ENCODE measurements at regions not wholly inside any gene's neighbourhood (a gene's known extent, or its start where the extent isn't known, plus 50 kb on each side); places are given as distances from the start of the nearest gene placed in this dataset.
A peak's percentile ranks its signal among the peaks of the same experiment; 100 is the strongest.

DNA sequence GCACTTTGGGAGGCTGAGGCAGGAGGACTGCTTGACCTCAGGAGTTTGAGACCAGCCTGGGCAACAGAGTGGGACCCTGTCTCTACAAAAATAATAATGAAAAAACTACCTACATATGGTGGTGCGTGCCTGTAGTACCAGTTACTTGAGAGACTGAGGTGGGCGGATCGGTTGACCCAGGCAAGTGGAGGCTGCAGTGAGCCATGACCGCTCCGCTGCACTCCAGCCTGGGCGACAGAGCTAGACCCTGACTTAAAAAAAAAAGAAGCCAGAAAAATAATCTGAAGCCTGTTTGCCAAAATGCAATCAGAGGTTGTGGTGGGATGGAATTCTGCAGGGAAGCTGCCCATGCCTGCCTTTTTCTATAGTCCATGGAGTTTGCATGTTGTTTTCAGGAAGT, 50.4 kb upstream of the GGTA1 start:
- DNase-seq, result no peak

DNA sequence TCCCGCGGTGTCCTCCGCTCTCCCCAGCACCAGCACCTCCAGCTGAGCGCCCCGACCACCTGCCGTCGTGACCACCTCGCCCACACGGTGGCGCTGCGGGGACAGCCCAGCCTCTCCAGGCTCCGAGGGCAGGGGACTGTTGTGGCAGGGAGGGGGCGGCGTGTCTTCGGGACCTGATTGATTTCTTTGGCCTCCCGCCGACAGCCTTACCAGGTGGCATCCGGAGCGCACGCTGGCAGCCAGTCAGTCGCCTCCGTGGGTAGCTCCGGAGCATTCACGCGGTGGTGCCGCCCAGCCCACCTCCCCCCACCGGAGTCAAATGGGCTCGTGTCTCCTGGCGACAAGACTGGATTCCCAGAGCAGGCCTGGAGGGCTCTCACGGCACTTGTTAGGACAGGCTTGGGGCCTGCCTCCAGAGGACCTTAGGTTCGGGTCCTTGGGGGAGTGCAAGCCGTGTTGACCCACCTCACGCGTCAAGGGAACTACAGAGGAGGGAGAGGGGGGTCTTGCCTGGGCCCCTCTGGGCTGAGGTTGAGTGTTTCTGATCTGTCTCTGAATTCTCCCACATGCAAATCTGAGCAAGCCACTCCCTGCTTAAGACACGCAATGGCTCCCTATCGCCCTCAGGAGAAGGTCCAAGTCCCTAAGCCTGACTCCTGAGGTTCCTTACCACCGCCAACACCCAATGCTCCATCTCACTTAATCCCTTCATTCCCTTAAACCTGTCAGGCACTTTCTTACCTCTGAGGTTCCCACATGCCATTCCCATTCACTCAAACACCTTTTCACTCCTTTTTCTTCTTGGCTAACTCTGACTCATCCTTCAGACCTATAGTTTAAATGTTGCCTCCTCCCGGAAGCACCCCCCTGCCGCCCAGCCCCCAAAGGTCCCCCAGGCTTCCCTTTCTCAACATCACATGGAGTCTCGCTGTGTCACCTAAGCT, 51.2 kb upstream of the GGTA1 start:
- DNase-seq, result peak; percentile 44

DNA sequence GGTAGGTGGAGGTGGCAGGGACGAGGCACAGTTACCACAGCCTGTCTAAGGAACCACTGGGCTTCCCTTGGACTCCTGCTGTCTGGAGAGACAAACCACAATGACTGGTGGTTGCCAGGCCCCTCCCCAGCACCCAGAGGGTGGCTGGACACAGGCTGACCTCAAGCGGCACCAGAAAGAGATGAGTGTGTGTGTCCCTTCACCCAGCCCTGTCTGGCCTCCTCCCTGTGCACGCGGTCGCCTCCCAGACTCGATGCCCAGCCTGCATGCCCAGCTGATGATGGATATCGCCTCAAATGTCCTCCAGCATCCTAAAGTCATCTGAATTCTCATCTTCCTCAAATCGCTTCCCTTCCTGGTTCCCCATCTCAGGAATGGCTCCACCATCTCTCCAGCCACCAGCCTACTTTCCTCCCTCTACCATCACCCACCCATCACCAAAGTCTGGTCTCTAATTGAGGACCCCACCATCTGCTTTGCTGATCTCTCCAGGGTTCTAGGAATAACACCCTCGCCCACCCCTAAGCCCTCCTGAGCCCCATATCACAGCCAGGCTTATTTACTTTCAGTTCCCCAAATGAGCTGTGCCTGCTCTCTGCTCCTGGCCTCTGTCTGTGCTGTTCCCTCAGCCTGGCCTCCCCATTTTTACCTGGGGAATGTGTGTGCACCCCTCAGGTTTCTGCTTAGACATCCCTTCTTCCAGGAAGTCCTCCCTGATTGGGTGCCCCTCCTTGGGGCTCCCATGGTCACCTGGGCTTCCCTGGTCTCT, 52.5 kb upstream of the GGTA1 start:
- DNase-seq, result no peak

DNA sequence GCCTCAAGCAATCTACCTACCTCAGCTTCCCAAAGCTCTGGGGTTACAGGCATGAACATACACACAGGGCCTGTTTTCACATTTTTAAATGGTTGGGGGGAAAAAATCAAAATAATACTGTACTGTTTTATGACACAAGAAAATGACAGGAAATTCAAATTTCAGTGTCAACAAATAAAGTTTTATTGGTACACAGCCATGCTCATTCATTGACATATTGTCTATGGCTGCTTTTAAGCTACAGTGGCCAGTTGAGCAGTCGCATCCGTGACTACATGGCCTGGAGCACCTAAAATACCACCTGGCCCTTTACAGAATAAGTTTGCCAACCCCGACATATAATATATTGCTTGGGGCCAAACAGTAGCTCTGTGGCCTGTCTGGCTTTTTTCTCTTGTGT, 56.4 kb upstream of the GGTA1 start:
- DNase-seq, result no peak

DNA sequence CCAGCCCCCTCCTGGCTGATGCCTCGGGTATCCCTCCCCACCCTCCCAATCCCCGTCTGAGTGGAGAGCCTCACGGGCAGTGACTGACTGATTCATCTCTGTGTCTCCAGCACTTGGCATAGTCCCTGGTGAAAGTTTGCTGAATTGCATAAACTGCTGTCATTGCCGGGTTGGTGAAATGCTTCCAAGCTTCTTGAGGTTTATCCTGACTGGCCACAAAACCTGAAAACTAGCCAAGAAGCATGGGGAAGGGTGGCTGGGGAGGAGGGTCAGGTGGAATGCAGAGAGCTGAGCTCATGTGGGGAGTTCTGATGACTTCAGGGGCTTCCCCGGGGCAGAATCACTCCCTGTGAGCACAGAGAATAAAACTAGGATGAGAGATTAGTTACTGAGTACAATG, 56.9 kb upstream of the GGTA1 start:
- DNase-seq, result no peak

DNA sequence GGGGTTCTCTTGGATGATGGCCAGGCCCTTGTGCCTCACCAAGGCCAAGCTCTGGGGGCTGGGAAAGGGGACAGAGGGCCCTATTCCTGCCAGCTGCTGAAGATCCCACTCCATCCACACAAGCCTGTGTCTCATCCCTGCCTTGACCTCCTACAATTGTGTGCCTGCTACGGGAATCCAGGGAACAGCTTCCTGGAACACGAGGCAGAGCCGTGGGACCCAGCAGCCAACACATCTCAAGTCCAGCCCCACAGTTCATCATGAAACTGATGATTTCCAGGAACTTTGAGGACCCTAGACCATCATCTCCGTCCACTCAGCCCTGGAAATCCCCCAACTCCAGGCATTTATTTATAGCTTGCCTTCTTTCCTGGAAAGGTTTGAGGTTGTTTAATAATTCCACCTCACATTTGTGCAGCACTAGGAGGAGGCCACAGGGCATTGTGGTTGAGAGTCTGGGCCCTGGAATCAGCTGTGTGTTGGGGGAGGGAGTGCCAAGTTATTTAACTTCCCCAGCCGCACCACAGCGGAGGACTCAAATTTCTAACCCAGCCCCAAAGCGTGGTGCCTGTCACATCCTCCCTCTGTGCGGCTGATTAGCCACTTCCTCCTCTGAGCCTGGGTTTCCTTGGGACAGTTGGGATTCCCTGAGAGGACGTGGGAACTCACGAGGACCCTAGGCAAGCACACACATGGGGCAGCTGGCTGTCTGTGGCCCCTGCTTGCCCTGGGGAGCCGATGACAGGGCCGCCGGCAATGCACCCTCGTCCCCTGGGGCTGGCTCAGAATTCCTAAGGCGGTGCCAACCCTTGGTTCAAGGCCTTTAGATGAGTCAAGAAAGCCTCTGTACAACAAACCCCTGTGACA, 58.2 kb upstream of the GGTA1 start:
- no peak for DNase-seq

DNA sequence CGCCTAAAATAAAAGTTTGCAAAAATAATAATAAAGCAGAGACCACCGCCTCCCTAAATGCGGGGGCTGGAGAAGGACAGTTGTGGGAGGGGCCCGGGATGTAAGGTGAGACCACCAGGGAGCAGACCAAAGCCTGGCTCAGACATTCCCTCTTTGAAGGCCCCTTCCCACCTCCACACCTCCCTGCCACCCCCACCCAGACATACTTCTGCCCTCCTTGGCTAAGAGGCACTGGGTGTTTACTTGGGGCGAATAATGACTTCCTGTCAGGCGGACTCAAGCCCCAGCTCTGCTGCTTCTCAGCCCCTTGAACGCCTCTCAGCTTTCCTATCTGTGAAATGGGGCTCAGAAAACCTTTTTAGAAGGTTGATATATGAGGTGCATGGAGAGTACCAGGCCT, 58.8 kb upstream of the GGTA1 start:
- DNase-seq, result no peak

DNA sequence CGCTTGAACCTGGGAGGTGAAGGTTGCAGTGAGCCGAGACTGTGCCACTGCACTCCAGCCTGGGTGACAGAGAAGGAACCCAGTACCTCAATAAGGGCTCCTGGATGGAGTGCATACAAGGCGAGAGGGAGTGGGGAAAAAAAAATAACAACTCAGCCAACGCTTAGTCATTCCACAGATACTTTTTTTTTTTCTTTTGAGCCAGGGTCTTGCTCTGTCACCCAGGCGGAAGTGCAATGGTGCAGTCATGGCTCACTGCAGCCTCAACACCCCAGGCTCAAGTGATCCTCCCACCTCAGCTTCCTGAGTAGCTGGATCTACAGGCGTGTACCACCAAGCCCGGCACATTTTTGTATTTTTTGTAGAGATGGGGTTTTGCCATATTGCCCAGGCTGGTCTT, 59.5 kb upstream of the GGTA1 start:
- no peak for DNase-seq

DNA sequence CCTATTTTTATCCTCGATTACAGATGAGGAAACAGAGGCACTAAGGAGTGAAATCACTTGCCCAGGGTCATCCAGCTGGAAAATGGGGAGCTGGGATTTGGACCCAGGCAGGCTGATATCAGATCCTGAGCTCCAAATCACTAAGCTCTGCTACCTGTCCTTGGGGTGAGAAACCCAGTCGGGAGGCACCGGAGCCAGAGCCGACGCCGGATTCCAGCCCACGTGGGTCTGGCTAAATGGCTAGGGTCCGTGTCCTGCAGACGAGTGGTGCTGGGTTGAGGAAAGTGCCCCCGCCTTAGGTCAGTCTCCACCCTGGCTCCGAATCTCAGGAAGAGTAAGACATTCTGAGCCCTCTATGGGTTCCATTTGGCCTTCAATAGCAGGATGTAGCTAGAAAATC, 61.3 kb upstream of the GGTA1 start:
- no peak for DNase-seq

DNA sequence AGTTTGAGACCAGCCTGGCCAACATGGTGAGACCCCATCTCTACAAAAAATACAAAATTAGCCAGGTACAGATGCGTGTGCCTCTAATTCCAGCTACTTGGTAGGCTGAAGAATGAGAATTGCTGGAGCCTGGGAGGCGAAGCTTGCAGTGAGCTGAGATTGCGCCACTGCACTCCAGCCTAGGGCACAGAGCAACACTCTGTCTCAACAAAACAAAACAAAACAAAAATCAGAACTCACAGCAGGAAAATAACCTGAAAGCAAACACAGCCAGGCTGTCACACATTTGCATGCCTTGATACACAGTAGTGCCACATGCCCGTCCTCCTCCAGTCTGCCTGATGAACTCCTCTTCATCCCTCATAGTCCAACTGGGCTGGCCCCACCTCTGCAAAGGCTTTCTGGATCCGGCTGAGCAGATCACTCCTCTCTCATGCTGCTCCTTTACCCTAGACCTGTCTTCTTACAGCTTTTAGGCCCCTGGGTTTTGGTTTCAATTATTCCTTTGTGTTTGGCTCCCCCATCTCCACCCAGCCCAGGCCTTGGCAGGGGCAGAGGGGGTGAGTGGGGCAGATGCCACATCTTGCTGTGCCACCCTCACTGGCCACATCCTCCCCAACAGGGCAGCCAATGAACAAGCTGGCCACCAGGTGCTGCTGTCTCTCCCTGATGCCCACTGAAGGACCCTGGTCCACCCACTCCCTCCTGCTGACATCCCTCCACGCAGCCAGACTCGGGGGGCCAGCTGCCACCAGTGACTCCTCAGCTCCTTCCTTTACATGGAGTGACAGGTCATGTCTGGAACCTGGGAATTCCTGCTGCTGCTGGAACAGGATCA, 62.0 kb upstream of the GGTA1 start:
- no peak for DNase-seq

DNA sequence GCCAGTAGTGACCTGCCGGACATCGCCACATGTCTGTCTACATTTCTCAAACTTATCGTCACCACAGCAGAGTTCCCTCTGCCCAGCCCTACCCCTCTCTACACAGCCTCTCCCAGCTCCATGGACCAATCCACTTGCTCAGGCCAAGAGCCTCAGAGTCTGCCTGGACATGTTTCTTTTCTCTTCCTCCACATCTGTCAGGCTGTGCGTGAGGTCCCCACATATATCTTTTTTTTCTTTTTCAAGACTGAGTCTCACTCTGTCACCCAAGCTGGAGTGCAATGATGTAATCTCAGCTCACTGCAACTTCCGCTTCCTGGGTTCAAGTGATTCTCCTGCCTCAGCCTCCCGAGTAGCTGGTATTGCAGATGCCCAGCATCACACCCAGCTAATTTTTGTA, 62.7 kb upstream of the GGTA1 start:
- DNase-seq, result no peak

DNA sequence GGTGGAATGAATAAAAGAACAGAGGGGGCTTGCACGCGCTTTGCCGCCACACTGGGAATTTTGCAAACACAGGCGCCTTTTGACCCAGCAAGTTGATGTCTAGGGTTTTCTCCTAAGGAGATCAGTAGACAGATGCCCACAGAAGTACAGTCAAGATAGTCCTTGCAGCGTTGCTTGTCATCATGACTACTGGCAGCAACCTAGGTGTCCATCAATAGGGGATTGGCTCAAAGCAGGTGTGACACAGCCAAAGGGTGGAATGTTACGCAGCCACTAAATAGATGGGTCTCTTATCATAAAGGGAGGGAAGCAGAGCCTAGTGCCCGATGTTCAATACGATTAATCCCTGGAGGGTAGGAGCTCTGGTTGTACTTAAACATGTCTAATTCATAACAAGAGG, 63.8 kb upstream of the GGTA1 start:
- DNase-seq, result no peak

DNA sequence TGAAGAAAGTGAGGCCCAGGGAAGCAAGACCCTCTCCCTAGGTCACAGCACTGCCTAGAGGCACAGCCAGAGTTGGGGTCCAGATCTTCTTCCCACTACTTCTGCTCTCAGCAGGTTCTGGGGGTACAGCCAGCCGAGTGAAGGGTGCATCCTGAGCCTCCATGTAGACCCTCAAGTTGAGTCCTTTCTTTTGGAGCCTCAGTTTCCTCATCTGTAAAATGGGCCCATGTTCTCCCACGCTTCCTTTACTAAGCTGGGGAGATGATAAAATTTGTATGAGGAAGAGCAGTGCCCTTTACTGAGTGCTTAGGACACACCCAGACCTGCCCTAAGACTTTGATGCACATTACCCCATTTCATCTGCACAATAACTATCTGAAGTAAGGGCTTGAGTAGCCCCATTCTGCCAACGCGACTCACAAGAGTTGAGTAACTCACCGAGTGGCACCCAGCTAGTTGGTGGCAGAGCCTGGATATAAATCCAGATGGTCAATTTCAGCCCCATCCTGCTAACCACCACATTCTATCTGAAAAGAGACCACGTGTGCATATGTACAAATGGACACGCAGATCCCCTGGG, 64.3 kb upstream of the GGTA1 start:
- no peak for DNase-seq

DNA sequence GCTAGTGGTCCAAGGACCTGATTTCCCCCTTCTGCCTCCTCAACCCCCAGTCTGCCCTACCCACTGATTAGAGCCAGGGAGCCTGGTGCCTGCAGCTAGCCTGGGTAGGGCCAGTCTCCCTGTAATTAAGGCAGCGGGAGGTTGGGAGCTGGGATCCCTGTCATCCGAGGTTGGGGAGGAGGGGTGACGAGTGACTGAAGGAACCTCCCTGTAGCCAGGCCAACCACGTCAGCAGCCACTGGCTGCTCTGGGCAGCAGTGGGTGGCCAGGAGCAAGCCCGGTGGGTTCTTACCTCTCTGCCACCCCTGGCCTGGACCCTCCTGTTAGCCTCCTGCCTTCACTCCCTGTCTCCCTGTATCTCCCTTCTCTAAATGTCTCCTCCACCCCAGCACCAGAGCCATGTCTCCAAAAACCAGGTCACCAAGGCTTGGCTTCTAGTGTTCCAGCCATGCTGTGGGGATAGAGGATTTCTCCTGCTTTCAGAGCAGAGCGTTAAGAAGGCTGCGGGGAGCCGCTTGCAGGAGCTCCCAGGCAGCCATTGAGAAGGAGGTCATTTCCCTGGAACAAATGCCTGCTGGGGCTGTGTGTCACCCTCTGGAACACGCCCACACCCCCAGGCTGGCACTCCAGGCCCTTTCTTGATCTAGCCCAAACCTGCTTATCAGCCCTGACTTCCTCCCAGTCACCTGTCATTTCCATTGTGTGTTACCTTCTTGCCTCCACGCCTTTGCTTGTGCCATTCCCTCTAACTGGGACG, 65.0 kb upstream of the GGTA1 start:
- no peak for DNase-seq

DNA sequence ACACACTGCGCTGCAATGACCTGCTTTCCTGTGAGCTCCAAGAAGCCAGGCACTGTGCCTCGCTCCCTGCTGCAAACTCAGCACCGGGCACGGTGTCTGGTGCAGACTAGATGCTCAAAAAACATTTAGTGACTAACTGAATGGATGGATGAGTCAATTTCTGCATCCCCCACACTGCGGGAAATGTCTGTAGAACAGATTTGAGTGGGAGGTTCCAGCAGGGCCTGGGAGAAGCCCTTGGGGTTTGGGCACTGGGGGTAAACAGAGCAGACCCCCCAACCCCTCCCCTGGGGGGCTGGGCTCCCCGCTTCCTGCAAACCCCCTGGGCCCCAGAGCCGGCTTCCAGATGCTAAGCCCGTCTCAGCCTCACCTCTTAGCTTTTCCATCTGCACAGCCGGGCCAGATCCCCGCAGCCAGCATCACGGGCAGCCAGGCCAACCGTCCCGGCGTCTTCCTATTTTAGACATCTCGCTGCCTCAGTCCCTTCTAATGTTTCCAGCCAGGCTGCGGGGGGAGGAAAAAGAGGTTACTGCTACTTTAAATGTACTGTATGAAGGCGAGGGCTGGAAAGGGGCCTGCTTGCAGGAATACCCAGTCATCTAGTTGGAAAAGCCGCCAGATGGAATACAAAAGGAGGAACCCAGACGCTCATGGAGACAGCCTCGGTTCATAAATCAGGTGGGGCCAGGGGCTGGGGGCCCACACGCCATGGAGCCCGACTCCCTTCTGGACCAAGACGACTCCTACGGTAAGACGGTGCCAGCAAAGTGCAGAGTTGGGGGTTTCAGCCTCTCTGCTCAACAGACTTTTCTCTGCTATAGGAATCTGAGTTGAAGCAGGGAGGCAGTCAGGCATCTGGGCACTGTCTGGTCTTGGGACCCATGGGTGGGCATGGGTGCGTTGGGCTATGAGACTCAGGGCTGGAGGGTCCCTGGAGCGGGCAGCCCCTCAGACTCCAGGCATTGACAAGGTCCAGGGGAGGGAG, 67.1 kb upstream of the GGTA1 start:
- DNase-seq, result no peak

DNA sequence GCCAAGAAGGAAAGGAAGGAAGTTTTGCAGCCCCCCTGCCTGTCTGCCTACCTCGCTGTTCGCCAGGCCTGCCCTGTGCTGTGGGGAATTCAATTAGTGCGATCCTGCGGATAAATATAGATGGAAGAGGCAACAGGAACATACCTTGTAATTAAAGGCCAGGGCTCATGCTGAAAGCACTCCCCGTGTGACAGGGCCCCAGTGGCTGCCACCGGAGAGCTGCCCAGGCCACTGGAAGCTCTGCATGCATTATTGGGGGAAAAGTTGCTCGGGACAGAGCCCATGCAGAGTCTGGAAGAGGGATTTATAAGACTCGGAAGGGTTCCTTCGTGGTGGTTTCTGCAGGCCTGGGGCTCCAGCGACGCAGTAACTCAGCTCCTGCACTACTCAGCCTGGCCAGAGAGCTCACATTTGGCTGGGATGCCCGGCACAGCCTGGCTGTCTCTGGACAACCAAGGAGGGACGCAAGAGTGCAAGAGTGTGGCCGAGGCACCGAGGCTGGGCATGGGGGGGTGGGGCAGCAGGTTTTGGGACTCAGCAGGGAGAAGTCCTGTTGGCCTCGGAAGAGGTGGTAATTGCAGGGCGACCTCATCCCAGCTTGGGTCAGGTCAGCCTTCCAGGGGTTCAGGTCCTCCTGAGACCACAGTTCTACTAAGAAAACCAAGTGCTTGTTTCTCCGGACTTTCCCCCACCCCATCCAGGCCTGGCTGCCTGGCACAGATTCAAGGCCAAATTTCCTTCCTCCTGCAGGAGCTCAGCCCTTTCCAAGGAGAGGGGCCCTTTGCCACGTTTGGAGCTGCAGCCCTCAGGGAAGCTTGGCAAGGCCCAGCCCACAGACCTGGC, 68.1 kb upstream of the GGTA1 start:
- DNase-seq, result no peak

DNA sequence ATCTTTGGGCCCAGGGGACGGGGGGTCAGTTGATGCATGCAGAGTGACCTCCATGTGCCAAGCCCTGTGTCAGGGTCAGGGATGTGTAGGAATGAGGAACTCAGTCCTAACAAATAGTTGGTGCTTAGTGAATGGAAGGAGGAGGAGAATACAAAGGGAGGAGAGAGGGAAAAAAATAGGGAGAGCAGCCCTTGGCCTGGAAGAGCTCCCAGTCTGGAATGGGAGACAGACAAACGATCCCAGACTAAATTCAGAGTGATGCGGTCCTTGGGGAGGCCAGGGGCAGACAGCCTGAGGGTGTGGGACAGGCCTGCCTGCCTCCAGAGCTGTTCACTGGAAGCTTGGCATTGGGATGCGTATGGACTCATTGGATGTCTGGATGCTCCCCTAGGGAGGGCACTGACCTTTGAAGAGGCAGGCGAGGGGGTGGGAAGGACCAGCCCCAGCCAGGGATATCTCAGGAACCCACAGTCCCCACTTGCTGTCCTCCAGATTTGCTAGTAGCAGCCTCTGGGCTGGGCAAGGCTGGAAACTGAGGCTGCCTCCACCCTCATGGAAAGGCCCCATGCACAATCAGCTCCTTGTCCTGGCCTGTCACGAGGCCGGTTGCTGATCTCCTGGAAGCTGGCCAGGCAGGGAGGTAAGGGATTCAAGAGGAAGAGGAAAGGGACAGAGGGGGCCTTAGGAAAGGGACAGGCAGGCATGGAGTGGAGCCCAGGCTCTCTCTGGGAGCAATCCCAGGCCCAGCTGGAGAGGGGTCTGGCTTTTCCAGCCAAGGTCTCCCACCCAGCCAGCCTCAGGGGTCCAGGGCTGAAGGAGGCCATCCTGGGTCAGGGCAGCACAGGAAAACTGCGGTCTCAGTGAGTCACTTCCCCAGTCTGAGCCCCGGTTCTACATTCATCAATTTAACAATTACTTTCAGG, 69.0 kb upstream of the GGTA1 start:
- DNase-seq, result no peak

DNA sequence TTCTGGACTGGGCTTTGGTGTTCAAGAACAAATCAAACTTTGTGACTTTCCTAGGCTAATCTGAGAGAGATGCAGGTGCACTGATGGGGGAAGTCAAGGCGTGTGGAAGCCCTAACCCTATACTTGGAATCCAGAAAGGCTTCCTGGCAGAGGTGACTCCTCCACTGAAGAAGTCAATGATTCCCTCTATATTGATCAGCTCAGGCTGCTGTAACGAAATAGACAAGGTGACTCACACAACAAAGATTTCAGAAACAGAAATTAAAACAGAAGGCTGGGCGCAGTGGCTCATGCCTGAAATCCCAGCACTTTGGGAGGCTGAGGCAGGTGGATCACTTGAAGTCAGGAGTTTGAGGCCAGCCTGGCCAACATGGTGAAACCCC, 69.6 kb upstream of the GGTA1 start:
- no peak for DNase-seq

Data from stimulated activated naive CD4-positive, alpha-beta T cell treated with Interleukin-2 at 50 U/mL for 16 hours (primary cell).